CD8-positive, alpha-beta memory T cell (primary cell): ENCODE measurements at regions not wholly inside any gene's neighbourhood (a gene's known extent, or its start where the extent isn't known, plus 50 kb on each side); places are given as distances from the start of the nearest gene placed in this dataset.

Source experiments
- CTCF ChIA-PET: fragments of 350-600 bp; sonication (Branson Sonifier 250); formaldehyde crosslinking; loops from one replicate; lab custom pipeline; 2021; ENCODE audit warnings: antibody characterized with exemption; lab: Charles Lee
- POLR2A ChIA-PET: fragments of 350-600 bp; sonication (Branson Sonifier 250); formaldehyde crosslinking; loops from one replicate; lab custom pipeline; 2021; ENCODE audit warnings: antibody characterized with exemption; lab: Charles Lee
- DNase-seq, 5 donors: peaks; one replicate each; pipeline versions ENCODE4 v3.0.0 to v3.0.0-alpha.2; 2020 to 2022; ENCODE audit warnings: mixed read lengths in 1 of 5
- H3K27ac ChIP-seq: one replicate; pipeline ENCODE4 v1.7.0; 2013; ENCODE audit warnings: low read depth, mild to moderate bottlenecking, low read length, moderate library complexity
- H3K27me3 ChIP-seq: 2 replicates; pipeline ENCODE4 v1.7.0; 2013; ENCODE audit warnings: low read length, mild to moderate bottlenecking; ENCODE audit not compliant: insufficient read depth, poor library complexity, severe bottlenecking
- H3K36me3 ChIP-seq: 2 replicates; pipeline ENCODE4 v1.7.0; 2013; ENCODE audit warnings: mild to moderate bottlenecking, low read length, moderate library complexity; ENCODE audit not compliant: insufficient read depth
- H3K4me1 ChIP-seq: 2 replicates; pipeline ENCODE4 v1.7.0; 2013; ENCODE audit warnings: mild to moderate bottlenecking, low read length, moderate library complexity; ENCODE audit not compliant: insufficient read depth
- H3K4me3 ChIP-seq: 2 replicates; pipeline ENCODE4 v1.7.0; 2013; ENCODE audit warnings: mild to moderate bottlenecking, low read length
- H3K9me3 ChIP-seq: 2 replicates; pipeline ENCODE4 v1.7.0; 2013; ENCODE audit warnings: mild to moderate bottlenecking, low read length
- H3K27ac Mint-ChIP-seq, 8 donors: one replicate each; pipeline ENCODE4 v1.8.0; 2020 to 2021; ENCODE audit warnings: mixed read lengths in 8 of 8, mild to moderate bottlenecking in 6 of 8, inconsistent platforms in 3 of 8, moderate library complexity in 3 of 8
- H3K27me3 Mint-ChIP-seq, 2 donors: one replicate each; pipeline ENCODE4 v1.8.0; 2020 to 2021; ENCODE audit warnings: mixed read lengths in 2 of 2, mild to moderate bottlenecking in 1 of 2, moderate library complexity in 1 of 2
- H3K36me3 Mint-ChIP-seq, 3 donors: one replicate each; pipeline ENCODE4 v1.8.0; 2020 to 2021; ENCODE audit warnings: mixed read lengths in 3 of 3, inconsistent platforms in 1 of 3, mild to moderate bottlenecking in 1 of 3
- H3K4me1 Mint-ChIP-seq, 3 donors: one replicate each; pipeline ENCODE4 v1.8.0; 2020 to 2021; ENCODE audit warnings: mixed read lengths in 3 of 3, inconsistent platforms in 1 of 3, mild to moderate bottlenecking in 1 of 3
- H3K4me3 Mint-ChIP-seq, 7 donors: one replicate each; pipeline ENCODE4 v1.8.0; 2020 to 2021; ENCODE audit warnings: mixed read lengths in 7 of 7, mild to moderate bottlenecking in 6 of 7, moderate library complexity in 4 of 7, inconsistent platforms in 2 of 7
- H3K9me3 Mint-ChIP-seq, 5 donors: one replicate each; pipeline ENCODE4 v1.8.0; 2020 to 2022; ENCODE audit warnings: mixed read lengths in 5 of 5, mild to moderate bottlenecking in 3 of 5, moderate library complexity in 2 of 5, inconsistent platforms in 1 of 5

- H3K9me3 ChIP-seq, result no peaks in the 10 kb centered on the region
- DNase-seq, result no peak
- POLR2A ChIA-PET, result no interaction called here
- H3K27me3 ChIP-seq, result no peaks in the 10 kb centered on the region
- Mint-ChIP-seq H3K4me3 (no peak overlapping the region), H3K9me3 (no peaks in the 10 kb centered on the region), H3K27ac (no peak overlapping the region), H3K27me3 (peaks cover 0 to 3% of the 10 kb centered on the region in 2 donors), H3K36me3 (no peaks in the 10 kb centered on the region), H3K4me1 (no peaks in the 10 kb centered on the region)
- H3K4me1 ChIP-seq, result no peaks in the 10 kb centered on the region
- no peak overlapping the region for H3K27ac ChIP-seq
- CTCF ChIA-PET, result no interaction called here
- no peaks in the 10 kb centered on the region for H3K36me3 ChIP-seq
- no peak overlapping the region for H3K4me3 ChIP-seq
Observed at GRCh38 chr3:106811376-106811775, 565.9 kb upstream of the CCDC54 start.

GRCh38 chr3:106813742-106814141 lies 563.5 kb upstream of the CCDC54 start:
- Mint-ChIP-seq H3K4me3 (no peak overlapping the region), H3K9me3 (no peaks in the 10 kb centered on the region), H3K36me3 (no peaks in the 10 kb centered on the region), H3K4me1 (no peaks in the 10 kb centered on the region), H3K27me3 (no peaks in the 10 kb centered on the region), H3K27ac (no peak overlapping the region)
- CTCF ChIA-PET, result no interaction called here
- POLR2A ChIA-PET, result no interaction called here
- Histone ChIP-seq H3K27me3 (no peaks in the 10 kb centered on the region), H3K36me3 (no peaks in the 10 kb centered on the region), H3K9me3 (no peaks in the 10 kb centered on the region), H3K27ac (no peak overlapping the region), H3K4me1 (no peaks in the 10 kb centered on the region), H3K4me3 (no peak overlapping the region)
- no peak for DNase-seq

GRCh38 chr3:106814231-106814630 lies 563.0 kb upstream of the CCDC54 start:
- Histone ChIP-seq H3K4me1 (no peaks in the 10 kb centered on the region), H3K9me3 (no peaks in the 10 kb centered on the region), H3K27ac (no peak overlapping the region), H3K27me3 (no peaks in the 10 kb centered on the region), H3K36me3 (no peaks in the 10 kb centered on the region), H3K4me3 (no peak overlapping the region)
- Mint-ChIP-seq H3K9me3 (no peaks in the 10 kb centered on the region), H3K4me3 (no peak overlapping the region), H3K4me1 (no peaks in the 10 kb centered on the region), H3K36me3 (no peaks in the 10 kb centered on the region), H3K27ac (no peak overlapping the region), H3K27me3 (no peaks in the 10 kb centered on the region)
- ChIA-PET POLR2A (no interaction called here), CTCF (no interaction called here)
- no peak for DNase-seq

- H3K27ac ChIP-seq, result no peak overlapping the region
- DNase-seq, result no peak
- no peaks in the 10 kb centered on the region for H3K9me3 ChIP-seq
- no peaks in the 10 kb centered on the region for H3K9me3 Mint-ChIP-seq
- no peaks in the 10 kb centered on the region for H3K27me3 Mint-ChIP-seq
- ChIA-PET CTCF (no interaction called here), POLR2A (no interaction called here)
- no peaks in the 10 kb centered on the region for H3K36me3 ChIP-seq
- H3K4me1 Mint-ChIP-seq, result no peaks in the 10 kb centered on the region
- no peak overlapping the region for H3K27ac Mint-ChIP-seq
- H3K27me3 ChIP-seq, result no peaks in the 10 kb centered on the region
- no peaks in the 10 kb centered on the region for H3K4me1 ChIP-seq
- H3K4me3 ChIP-seq, result no peak overlapping the region
- no peaks in the 10 kb centered on the region for H3K36me3 Mint-ChIP-seq
- H3K4me3 Mint-ChIP-seq, result no peak overlapping the region
Observed at GRCh38 chr3:106816838-106817237, 560.4 kb upstream of the CCDC54 start.

GRCh38 chr3:106817706-106818105 lies 559.5 kb upstream of the CCDC54 start:
- DNase-seq, result no peak
- H3K27ac ChIP-seq, result no peak overlapping the region
- no peak overlapping the region for H3K4me3 ChIP-seq
- Mint-ChIP-seq H3K4me3 (no peak overlapping the region), H3K36me3 (no peaks in the 10 kb centered on the region), H3K27me3 (no peaks in the 10 kb centered on the region), H3K27ac (no peak overlapping the region), H3K9me3 (no peaks in the 10 kb centered on the region), H3K4me1 (no peaks in the 10 kb centered on the region)
- ChIA-PET CTCF (no interaction called here), POLR2A (no interaction called here)
- no peaks in the 10 kb centered on the region for H3K4me1 ChIP-seq
- no peaks in the 10 kb centered on the region for H3K36me3 ChIP-seq
- H3K27me3 ChIP-seq, result no peaks in the 10 kb centered on the region
- H3K9me3 ChIP-seq, result no peaks in the 10 kb centered on the region

GRCh38 chr3:106819440-106819839 lies 557.8 kb upstream of the CCDC54 start:
- no peak overlapping the region for H3K27ac Mint-ChIP-seq

GRCh38 chr3:106820726-106821362 lies 556.4 kb upstream of the CCDC54 start:
- CTCF ChIA-PET, result no interaction called here
- POLR2A ChIA-PET, result no interaction called here
- H3K36me3 Mint-ChIP-seq, result no peaks in the 10 kb centered on the region
- no peaks in the 10 kb centered on the region for H3K9me3 Mint-ChIP-seq
- H3K27me3 Mint-ChIP-seq, result no peaks in the 10 kb centered on the region
- no peaks in the 10 kb centered on the region for H3K4me1 Mint-ChIP-seq
- Histone ChIP-seq H3K36me3 (no peaks in the 10 kb centered on the region), H3K9me3 (no peaks in the 10 kb centered on the region), H3K27me3 (no peaks in the 10 kb centered on the region), H3K4me1 (no peaks in the 10 kb centered on the region), H3K27ac (no peak overlapping the region), H3K4me3 (no peak overlapping the region)
- no peak for DNase-seq
- H3K4me3 Mint-ChIP-seq, result no peak overlapping the region
- no peak overlapping the region for H3K27ac Mint-ChIP-seq

More at GRCh38 chr3:106819440-106819839, 557.8 kb upstream of the CCDC54 start:
- H3K27ac ChIP-seq, result no peak overlapping the region
- no peaks in the 10 kb centered on the region for H3K4me1 Mint-ChIP-seq
- no peak for DNase-seq
- no peaks in the 10 kb centered on the region for H3K27me3 Mint-ChIP-seq
- no peaks in the 10 kb centered on the region for H3K36me3 Mint-ChIP-seq
- H3K4me1 ChIP-seq, result no peaks in the 10 kb centered on the region
- H3K9me3 ChIP-seq, result no peaks in the 10 kb centered on the region
- H3K4me3 Mint-ChIP-seq, result no peak overlapping the region
- CTCF ChIA-PET, result no interaction called here
- no peaks in the 10 kb centered on the region for H3K9me3 Mint-ChIP-seq
- no peaks in the 10 kb centered on the region for H3K27me3 ChIP-seq
- POLR2A ChIA-PET, result no interaction called here
- H3K36me3 ChIP-seq, result no peaks in the 10 kb centered on the region
- no peak overlapping the region for H3K4me3 ChIP-seq

- Histone ChIP-seq H3K4me3 (no peak overlapping the region), H3K27me3 (no peaks in the 10 kb centered on the region), H3K27ac (no peak overlapping the region), H3K4me1 (no peaks in the 10 kb centered on the region), H3K36me3 (no peaks in the 10 kb centered on the region), H3K9me3 (no peaks in the 10 kb centered on the region)
- Mint-ChIP-seq H3K36me3 (no peaks in the 10 kb centered on the region), H3K27ac (no peak overlapping the region), H3K9me3 (no peaks in the 10 kb centered on the region), H3K27me3 (no peaks in the 10 kb centered on the region), H3K4me3 (no peak overlapping the region), H3K4me1 (no peaks in the 10 kb centered on the region)
- CTCF ChIA-PET, result no interaction called here
- POLR2A ChIA-PET, result no interaction called here
- no peak for DNase-seq
Observed at GRCh38 chr3:106821801-106822200, 555.4 kb upstream of the CCDC54 start.

GRCh38 chr3:106822204-106822603 lies 555.0 kb upstream of the CCDC54 start:
- H3K27me3 ChIP-seq, result no peaks in the 10 kb centered on the region
- DNase-seq, result no peak
- H3K9me3 ChIP-seq, result no peaks in the 10 kb centered on the region
- H3K9me3 Mint-ChIP-seq, result no peaks in the 10 kb centered on the region
- peaks cover 0 to under 1% (median 0%) of the 10 kb centered on the region in 3 donors for H3K4me1 Mint-ChIP-seq
- H3K36me3 Mint-ChIP-seq, result no peaks in the 10 kb centered on the region
- H3K4me3 ChIP-seq, result no peak overlapping the region
- no peaks in the 10 kb centered on the region for H3K36me3 ChIP-seq
- H3K27ac Mint-ChIP-seq, result no peak overlapping the region
- ChIA-PET POLR2A (no interaction called here), CTCF (no interaction called here)
- H3K27ac ChIP-seq, result no peak overlapping the region
- no peak overlapping the region for H3K4me3 Mint-ChIP-seq
- no peaks in the 10 kb centered on the region for H3K4me1 ChIP-seq
- H3K27me3 Mint-ChIP-seq, result no peaks in the 10 kb centered on the region
